HCT116 (cell line): ENCODE measurements at regions not wholly inside any gene's neighbourhood (a gene's known extent, or its start where the extent isn't known, plus 50 kb on each side); places are given as distances from the start of the nearest gene placed in this dataset.
A peak's percentile ranks its signal among the peaks of the same experiment; 100 is the strongest.

Experiments used
- ATAC-seq: fragments of 200-7000 bp; cut with Tn5 transposase; 2 replicates; pipeline ENCODE4 v1.9.1; 2020; ENCODE audit warnings: mild to moderate bottlenecking, moderate library complexity
- BruUV-seq: library from RNA; stranded (reverse); fragments of 400-500 nt; replicated peaks from 2 replicates; lab custom pipeline; 2021; lab: Mats Ljungman, UMichigan
- CTCF ChIA-PET: fragments of 300-600 bp; sonication (Branson Sonifier 250); formaldehyde crosslinking; loops from one replicate; lab custom pipeline; 2021; ENCODE audit warnings: antibody characterized with exemption; lab: Charles Lee
- POLR2A ChIA-PET: fragments of 300-600, 350-600 bp; sonication (Branson Sonifier 250); formaldehyde crosslinking; loops from one replicate; lab custom pipeline; 2021; ENCODE audit warnings: antibody characterized with exemption; lab: Charles Lee
- RAD21 ChIA-PET, 2 experiments: fragments of 300-600 bp; sonication (Branson Sonifier 250); formaldehyde crosslinking; loops; one replicate each; lab custom pipeline; 2023; ENCODE audit warnings: low total read pairs in 2 of 2; ENCODE audit not compliant: uncharacterized antibody in 2 of 2, unreplicated experiment in 2 of 2, low non-redundant PET in 1 of 2; lab: Charles Lee
- DNase-seq: peaks from one replicate; pipeline ENCODE4 v3.0.0-alpha.2; 2010; ENCODE audit warnings: low read depth, low spot score
- H2AFZ ChIP-seq: fragments of 200-600 bp; shearing (Covaris generic), sonication (generic); 2 replicates; pipeline ENCODE4 v1.6.1; 2017; ENCODE audit warnings: low read depth, mixed run types, mixed read lengths, antibody characterized with exemption, low read length; ENCODE audit not compliant: poor library complexity, severe bottlenecking
- H3K27ac ChIP-seq: 2 replicates; pipeline ENCODE4 v1.5.1; 2012; ENCODE audit warnings: low read depth, low read length
- H3K27me3 ChIP-seq: fragments of 200-600 bp; sonication (generic); 2 replicates; pipeline ENCODE4 v1.6.1; 2016; ENCODE audit warnings: mixed run types, low read length, mixed read lengths; ENCODE audit not compliant: insufficient read depth
- H3K36me3 ChIP-seq, 2 experiments: fragments of 200-500 bp in 1 of 2; fragments of 200-600 bp in 1 of 2; sonication (Bioruptor generic) in 1 of 2; sonication (generic) in 1 of 2; 2 replicates each; pipeline versions ENCODE4 v1.5.1 to v1.6.1; 2014 to 2016; ENCODE audit warnings: low read length in 2 of 2, inconsistent platforms in 1 of 2, mixed read lengths in 1 of 2, mixed run types in 1 of 2; ENCODE audit not compliant: insufficient read depth in 2 of 2, control insufficient read depth in 1 of 2
- H3K4me1 ChIP-seq, 2 experiments: fragments of 200-600 bp in 1 of 2; sonication (generic) in 1 of 2; 2 replicates each; pipeline versions ENCODE4 v1.5.1 to v1.6.1; 2012 to 2017; ENCODE audit warnings: low read length in 2 of 2, inconsistent platforms in 1 of 2, mild to moderate bottlenecking in 1 of 2, mixed read lengths in 1 of 2, mixed run types in 1 of 2, moderate library complexity in 1 of 2; ENCODE audit not compliant: insufficient read depth in 2 of 2, control insufficient read depth in 1 of 2
- H3K4me2 ChIP-seq: fragments of 200-600 bp; sonication (generic); 2 replicates; pipeline ENCODE4 v1.6.1; 2017; ENCODE audit warnings: mixed run types, low read length, mixed read lengths
- H3K4me3 ChIP-seq, 2 experiments: fragments of 200-600 bp in 1 of 2; sonication (generic) in 1 of 2; replicated peaks in 1 of 2; 2 replicates each; pipeline ENCODE4 v1.5.1; 2011 to 2016; ENCODE audit warnings: low read length in 2 of 2, control low read depth in 1 of 2, low read depth in 1 of 2, mild to moderate bottlenecking in 1 of 2, mixed read lengths in 1 of 2, mixed run types in 1 of 2
- H3K79me2 ChIP-seq: fragments of 200-600 bp; sonication (generic); 2 replicates; pipeline ENCODE4 v1.6.1; 2017; ENCODE audit warnings: mild to moderate bottlenecking, mixed run types, low read length, moderate library complexity, mixed read lengths; ENCODE audit not compliant: insufficient read depth
- H3K9ac ChIP-seq: fragments of 200-600 bp; sonication (generic); 2 replicates; pipeline ENCODE4 v1.6.1; 2016; ENCODE audit warnings: low read length, mixed read lengths
- H3K9me2 ChIP-seq: fragments of 200-600 bp; sonication (generic), shearing (Covaris generic); 2 replicates; pipeline ENCODE4 v1.6.1; 2017; ENCODE audit warnings: mixed run types, mild to moderate bottlenecking, moderate library complexity; ENCODE audit not compliant: insufficient read depth
- H3K9me3 ChIP-seq, 2 experiments: fragments of 200-500 bp in 1 of 2; fragments of 200-600 bp in 1 of 2; sonication (Bioruptor generic) in 1 of 2; sonication (generic) in 1 of 2; 2 replicates each; pipeline ENCODE4 v1.6.1; 2014 to 2017; ENCODE audit warnings: low read length in 2 of 2, mixed read lengths in 2 of 2, inconsistent platforms in 1 of 2, low read depth in 1 of 2, mild to moderate bottlenecking in 1 of 2, mixed run types in 1 of 2, moderate library complexity in 1 of 2; ENCODE audit not compliant: control insufficient read depth in 1 of 2, insufficient read depth in 1 of 2
- H4K20me1 ChIP-seq: fragments of 200-600 bp; sonication (generic), shearing (Covaris generic); 2 replicates; pipeline ENCODE4 v1.6.1; 2017; ENCODE audit warnings: mixed run types, mild to moderate bottlenecking, moderate library complexity; ENCODE audit not compliant: insufficient read depth
- CTCF ChIP-seq, 3 experiments: fragments of 200-600 bp in 1 of 3; sonication (generic) in 1 of 3; IDR thresholded peaks in 2 of 3; conservative IDR thresholded peaks in 1 of 3; 2 replicates each; pipeline ENCODE4 v1.5.1; 2012 to 2017; ENCODE audit warnings: low read depth in 2 of 3, low read length in 2 of 3, antibody characterized with exemption in 1 of 3, borderline replicate concordance in 1 of 3, control low read depth in 1 of 3, mild to moderate bottlenecking in 1 of 3, mixed read lengths in 1 of 3, mixed run types in 1 of 3, moderate library complexity in 1 of 3; ENCODE audit not compliant: insufficient read depth in 1 of 3
- RAD21 ChIP-seq: IDR thresholded peaks from 2 replicates; pipeline ENCODE4 v1.6.1; 2012; ENCODE audit warnings: low read depth, mild to moderate bottlenecking
- ZNF274 ChIP-seq: fragments of 200-500 bp; sonication (Bioruptor generic); IDR thresholded peaks from 2 replicates; pipeline ENCODE4 v1.6.1; 2014; ENCODE audit warnings: mild to moderate bottlenecking, low read depth, low read length, inconsistent platforms
- intact Hi-C: fragments of 100-400 bp; cut with micrococcal nuclease; formaldehyde crosslinking; loops from 2 replicates; pipeline ENCODE4 v1.10.0; 2022
- TF ChIP-seq, protein P1 (sequence below): IDR thresholded peaks from 2 replicates; pipeline ENCODE4 v1.6.1; 2012

DNA sequence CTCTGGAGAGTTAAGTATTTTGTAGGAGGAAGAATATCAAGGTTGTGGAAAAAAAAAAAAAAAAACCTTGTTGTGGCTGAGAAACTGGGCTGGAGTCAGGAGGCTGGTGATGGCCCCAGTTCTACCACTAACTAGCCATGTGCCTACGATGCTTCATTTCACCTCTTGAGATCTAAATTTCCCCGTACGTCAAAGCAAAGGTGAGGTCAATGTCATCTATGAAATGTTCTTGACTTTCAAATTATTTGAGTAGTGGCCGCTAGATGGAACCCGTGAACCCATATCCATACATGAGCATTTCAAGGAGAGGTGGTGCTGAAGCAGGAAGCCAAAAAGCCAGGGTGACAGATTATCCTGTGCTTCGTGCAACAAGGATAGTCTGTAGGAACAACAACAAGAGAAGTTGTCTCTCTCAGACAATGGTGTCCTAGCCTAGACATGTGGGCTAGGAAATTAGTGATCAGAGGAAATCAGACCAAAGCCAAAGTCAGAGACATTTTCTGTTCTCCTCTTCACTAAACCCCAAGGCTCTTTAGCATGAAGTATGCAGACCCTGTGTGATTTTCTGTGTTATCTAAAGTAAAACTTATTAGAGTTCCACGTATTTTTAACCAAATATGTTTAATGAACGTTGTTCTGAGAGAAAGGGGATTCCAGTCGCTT lies 95.5 kb upstream of the ETV6 start:
- no peak overlapping the region for H3K9ac ChIP-seq
- H3K4me1 ChIP-seq, result no peaks in the 10 kb centered on the region
- H3K27me3 ChIP-seq, result peaks cover 44% of the 10 kb centered on the region
- H3K79me2 ChIP-seq, result no peaks in the 10 kb centered on the region
- BruUV-seq, result no TSS peak
- no peak overlapping the region for H2AFZ ChIP-seq
- no peaks in the 10 kb centered on the region for H4K20me1 ChIP-seq
- H3K36me3 ChIP-seq, result no peaks in the 10 kb centered on the region
- intact Hi-C loops, result loop anchor here (1.0 to 10.0 kb wide), 2 partner anchors 479 to 1151 kb away; no protein-coding TSS in a partner anchor
- POLR2A ChIA-PET, result no interaction called here
- peak overlapping the region; percentile 8; the same call in 1 of the 2 replicates for H3K4me2 ChIP-seq
- TF ChIP-seq CTCF (IDR thresholded peaks at IDR 0.05 in 2 of 3, conservative IDR thresholded peaks at IDR 0.05 in 1 of 3; ENCODE audit: borderline replicate concordance in 1 of 3, insufficient read depth in 1 of 3, low read depth in 2 of 3, low read length in 2 of 3) (peak; percentile 52 to 68 (median 64); a peak in 5 of 6 replicates), RAD21 (peak; percentile 61)
- TF ChIP-seq, protein P1, sequence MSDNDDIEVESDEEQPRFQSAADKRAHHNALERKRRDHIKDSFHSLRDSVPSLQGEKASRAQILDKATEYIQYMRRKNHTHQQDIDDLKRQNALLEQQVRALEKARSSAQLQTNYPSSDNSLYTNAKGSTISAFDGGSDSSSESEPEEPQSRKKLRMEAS, result no peak
- H3K9me3 ChIP-seq, result no peaks in the 10 kb centered on the region
- H3K9me2 ChIP-seq, result no peaks in the 10 kb centered on the region
- H3K4me3 ChIP-seq, result no peak overlapping the region
- CTCF ChIA-PET, result interaction anchor here (2.5 kb wide), 1 partner anchor 478 kb away, joined by 14 read pairs; no protein-coding TSS in a partner anchor
- DNase-seq (peak; percentile 56), ATAC-seq (peak; percentile 88)
- no peak overlapping the region for H3K27ac ChIP-seq
- RAD21 ChIA-PET, result interaction anchor here in 1 of 2 experiments (0.5 to 0.6 kb wide), 2 partner anchors 449 to 816 kb away, joined by 4 read pairs; no protein-coding TSS in a partner anchor

DNA sequence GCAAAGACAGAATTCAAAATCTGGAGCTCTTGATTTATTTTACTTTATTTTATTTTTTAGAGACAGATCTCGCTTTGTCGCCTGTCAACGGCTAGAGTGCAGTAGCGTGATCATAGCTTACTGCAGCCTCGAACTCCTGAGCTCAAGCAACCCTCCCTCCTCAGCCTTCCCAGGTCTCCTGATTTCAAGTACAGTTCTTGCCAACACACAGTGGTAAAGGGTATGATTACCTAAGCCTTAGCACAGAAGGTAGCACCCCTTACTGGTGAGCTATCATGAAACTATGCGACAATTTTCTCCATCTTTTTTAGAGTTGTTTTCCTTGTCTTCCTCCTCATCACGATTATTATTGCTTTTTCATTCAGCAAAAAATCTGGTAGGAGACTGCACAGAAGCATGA lies 94.3 kb upstream of the ETV6 start:
- TF ChIP-seq ZNF274, result no peak
- ATAC-seq (no peak), DNase-seq (no peak)
- Histone ChIP-seq H3K4me3 (no peak overlapping the region), H4K20me1 (no peaks in the 10 kb centered on the region), H3K4me2 (no peak overlapping the region), H3K9me2 (no peaks in the 10 kb centered on the region), H2AFZ (no peak overlapping the region), H3K27me3 (peaks cover 52% of the 10 kb centered on the region), H3K27ac (no peak overlapping the region), H3K4me1 (no peaks in the 10 kb centered on the region), H3K9me3 (no peaks in the 10 kb centered on the region), H3K79me2 (no peaks in the 10 kb centered on the region), H3K9ac (no peak overlapping the region), H3K36me3 (no peaks in the 10 kb centered on the region)
- ChIA-PET RAD21 (no interaction called here), POLR2A (no interaction called here), CTCF (interaction anchor here (2.5 kb wide), 1 partner anchor 477 kb away, joined by 14 read pairs; no protein-coding TSS in a partner anchor)
- BruUV-seq, result no TSS peak
- intact Hi-C loops, result loop anchor here (10.0 kb wide), 1 partner anchor 1150 kb away; no protein-coding TSS in a partner anchor
